HG03039 (cell line): ENCODE measurements at regions not wholly inside any gene's neighbourhood (a gene's known extent, or its start where the extent isn't known, plus 50 kb on each side); places are given as distances from the start of the nearest gene placed in this dataset.

Source experiments
- ATAC-seq: cut with Tn5 transposase; IDR thresholded peaks from one replicate; pipeline ENCODE4 v1.9.1; 2021; ENCODE audit warnings: mild to moderate bottlenecking, moderate library complexity; ENCODE audit not compliant: unreplicated experiment

DNA sequence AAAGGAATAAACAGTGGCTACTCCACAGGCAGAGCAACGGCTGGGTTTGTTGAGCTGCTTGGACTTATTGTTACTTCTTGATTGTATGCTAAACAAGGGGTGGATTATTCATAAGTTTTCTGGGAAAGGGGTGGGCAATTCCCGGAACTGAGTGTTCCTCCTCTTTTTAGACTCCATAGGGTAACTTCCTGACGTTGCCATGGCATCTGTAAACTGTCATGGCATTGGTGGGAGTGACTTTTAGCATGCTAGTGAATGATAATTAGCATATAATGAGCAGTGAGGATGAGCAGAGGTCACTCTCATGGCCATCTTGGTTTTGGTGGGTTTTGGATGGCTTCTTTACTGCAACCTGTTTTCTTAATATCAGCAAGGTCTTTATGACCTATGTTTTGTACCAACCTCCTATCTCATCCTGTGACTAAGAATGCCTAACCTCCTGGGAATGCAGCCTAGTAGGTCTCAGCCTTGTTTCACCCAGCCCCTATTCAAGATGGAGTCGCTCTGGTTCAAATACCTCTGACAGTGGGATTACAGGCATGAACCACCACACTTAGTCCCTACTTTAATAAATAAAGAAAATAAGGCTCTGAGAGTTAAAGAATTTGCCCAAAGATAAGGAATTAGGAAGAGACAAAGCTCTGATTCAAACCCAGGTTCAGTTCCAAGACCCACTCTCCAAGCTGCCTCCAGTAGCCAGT, 65.6 kb upstream of the CLMP start:
- ATAC-seq = no peak

DNA sequence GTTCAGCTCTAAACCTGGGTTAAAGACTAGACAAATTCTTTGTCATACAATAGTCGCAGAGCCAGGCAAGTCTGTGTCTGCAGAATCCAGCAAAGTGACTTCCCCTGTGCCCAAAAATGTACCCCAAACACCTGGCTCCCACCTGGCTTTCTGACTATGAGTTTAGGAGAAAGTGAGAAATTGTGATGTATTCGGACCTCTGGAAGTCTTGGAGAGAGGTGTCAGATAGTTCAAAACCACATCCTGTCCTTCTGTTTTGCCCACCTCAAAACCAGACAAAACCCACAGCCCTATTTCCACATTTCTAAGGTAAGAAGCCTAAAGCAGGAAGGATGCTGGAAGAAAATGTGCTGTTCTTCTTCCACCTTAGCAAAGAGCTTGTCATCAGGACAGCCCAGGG, 63.8 kb upstream of the CLMP start:
- no peak for ATAC-seq

DNA sequence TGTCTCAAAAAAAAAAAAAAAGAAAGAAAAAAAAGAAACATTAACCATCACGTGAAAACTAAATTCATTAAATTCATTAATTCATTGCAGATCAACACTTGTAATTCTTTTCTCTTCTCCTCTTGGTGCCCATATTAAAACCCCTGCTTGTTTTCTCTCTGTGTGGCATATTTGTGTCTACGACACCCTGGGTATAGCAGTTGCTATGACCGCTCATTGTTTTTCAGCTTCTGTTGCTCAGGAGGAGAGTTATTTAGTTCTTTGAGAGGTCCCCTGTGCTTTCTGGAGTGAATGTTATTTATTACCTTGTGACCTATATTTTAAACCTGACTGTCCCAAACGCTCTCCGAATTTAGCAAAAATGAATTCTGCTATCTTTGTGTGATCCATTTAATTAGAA, 62.3 kb upstream of the CLMP start:
- ATAC-seq = no peak

DNA sequence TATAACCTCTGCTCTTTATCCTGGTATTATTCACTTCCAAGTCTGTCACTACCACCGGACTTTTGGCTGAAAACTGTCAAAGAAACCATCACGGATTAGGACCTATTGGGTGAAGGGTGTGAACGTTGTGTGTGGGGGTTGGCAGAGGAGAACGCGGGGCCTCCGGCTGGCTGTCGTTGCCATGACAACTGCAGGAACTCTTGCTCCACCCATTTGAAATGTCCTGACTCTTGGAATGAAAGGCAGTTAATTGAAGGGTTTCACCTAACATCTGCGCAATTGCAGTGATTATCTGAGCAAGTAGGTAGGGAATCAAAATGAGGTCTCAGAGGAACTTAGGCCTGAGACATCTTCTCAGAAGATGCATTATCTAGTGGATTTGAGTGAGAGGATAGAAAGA, 60.9 kb upstream of the CLMP start:
- no peak for ATAC-seq

DNA sequence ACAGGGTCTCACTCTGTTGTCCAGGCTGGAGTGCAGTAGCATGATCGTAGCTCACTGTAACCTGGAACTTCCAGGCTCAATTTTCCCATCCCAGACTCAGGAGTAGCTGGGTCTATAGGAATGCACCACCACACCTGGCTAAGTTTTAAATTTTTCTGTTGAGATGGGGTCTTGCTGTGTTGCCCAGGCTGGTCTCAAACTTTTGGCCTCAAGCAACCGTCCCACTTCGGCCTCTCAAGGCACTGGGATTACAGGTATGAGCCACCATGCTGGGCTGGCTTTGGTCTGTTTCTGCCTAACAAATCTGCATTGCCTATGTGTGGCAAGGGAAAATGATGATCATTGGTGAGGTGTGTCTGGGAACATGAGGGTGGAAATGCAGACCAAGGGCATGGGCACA, 59.3 kb upstream of the CLMP start:
- ATAC-seq = no peak

DNA sequence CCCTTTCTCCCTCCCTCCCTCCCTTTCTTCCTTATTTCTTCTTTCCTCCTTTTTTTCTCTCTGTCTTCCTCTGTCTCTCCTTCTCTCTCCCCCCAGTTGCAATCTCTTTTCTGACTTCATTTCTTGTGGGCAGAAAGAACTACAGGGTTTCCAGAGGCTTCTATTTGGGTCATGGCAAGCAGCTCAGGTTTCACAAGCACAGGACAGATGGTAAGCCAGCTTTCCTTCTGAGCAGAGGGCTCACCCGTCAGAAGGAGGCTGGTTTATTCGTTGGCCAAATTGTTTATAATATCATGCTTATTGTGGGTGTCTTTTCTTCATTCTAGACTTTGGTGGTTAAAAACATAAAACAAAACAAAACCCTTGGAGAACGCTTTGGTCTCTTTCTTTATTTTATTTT, 58.9 kb upstream of the CLMP start:
- no peak for ATAC-seq

DNA sequence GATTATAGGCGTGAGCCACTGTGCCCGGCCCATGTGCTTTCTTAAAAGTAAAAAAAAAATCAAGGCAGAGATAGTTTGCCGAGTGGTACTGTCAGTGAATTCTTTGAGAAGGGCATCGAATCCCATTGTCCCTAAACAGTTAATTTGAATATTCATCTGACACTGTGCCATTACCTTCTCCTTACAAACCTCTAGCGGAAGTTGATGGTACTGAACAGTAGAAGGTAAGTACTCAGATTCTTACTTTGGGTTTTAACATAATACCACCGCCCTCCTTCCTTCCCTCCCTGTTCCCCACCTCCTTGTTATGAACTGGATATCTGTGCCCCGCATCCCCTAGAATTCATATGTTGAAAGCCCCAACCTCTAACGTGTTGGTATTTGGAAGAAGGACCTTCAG, 58.2 kb upstream of the CLMP start:
- ATAC-seq = no peak

DNA sequence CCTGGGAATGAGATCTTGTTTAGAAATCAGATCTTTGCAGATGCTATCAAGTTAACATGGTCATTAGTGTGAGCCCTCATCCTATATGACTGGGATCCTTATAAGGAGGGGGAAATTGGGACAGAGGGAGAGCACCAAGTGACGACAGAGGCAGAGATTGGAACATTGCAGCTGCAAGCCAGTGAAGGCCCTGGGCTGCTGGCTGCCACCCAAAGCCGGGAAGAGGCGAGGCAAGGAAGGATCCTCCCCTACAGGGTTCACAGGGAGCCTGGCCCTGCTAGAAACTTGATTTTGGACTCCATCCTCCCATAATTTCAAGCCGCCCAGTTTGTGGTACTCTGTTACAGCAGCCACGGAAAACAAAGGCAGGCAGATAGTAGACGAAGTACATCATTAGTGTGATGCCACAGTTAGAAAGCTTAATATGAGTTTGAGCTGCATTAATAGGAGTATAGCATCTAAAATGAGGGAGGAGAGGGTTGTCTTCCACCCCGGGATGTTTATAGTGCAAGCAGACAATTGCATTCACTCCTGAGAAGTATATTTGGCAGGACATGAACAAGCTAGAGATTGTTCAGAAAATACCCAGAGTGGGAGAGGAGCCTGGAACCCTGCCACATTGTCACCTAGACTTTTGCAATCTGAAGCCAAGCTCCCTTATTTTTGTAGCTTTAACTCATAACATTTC, 56.8 kb upstream of the CLMP start:
- ATAC-seq = no peak

DNA sequence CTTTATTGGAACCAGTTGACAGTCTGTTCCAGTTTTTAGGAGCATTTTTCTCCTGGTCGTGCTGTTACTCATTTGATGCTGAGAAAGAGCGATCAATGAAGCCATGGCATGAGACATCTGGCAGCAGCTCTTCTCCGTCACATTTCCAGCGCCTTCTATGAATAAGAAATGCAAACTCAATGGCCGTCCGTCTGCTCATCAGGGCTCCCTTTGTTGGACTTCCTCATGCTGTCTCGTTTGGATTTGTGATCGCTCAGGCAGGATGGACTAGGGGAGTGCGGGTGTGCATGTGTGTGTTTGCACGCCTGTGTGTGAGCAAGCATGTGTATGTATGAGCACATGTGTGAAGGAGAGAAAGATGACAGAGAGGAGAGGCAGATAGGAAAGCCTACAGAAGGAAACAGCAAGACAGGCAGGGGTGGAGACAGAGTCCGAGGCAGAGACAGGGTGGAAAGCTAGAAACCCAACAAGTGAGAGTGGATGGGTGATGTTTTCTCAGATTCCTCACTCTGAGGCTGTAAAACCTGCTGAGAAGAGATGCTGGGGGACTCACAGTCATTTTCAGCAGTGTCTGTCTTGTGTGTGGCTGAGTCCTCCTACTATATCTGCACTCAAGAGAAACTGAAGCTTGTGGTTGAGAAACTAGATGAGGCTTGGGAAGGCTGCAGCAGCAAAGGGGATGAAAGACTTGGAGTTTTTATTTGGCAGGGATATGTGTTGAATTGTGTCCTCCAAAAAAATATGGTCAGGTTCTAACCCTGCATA, 56.0 kb upstream of the CLMP start:
- no peak for ATAC-seq

DNA sequence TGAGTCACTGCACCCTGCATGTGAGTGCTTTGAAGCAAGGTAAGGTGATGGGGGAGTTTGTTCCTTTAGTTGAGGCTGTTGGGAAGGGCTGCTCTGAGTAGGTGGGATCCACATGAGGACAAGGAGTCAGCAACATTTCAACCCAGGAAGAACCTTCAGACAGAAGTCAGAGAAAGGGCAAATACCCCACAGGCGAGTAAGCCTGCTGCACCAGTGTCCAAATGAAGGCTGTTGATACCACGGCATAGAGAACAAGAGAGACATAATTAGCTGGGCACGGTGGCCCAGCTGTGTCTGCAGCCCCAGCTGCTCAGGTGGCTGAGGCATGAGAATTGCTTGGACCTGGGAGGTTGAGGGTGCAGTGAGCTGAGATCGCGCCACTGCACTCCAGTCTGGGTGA, 54.3 kb upstream of the CLMP start:
- no peak for ATAC-seq

DNA sequence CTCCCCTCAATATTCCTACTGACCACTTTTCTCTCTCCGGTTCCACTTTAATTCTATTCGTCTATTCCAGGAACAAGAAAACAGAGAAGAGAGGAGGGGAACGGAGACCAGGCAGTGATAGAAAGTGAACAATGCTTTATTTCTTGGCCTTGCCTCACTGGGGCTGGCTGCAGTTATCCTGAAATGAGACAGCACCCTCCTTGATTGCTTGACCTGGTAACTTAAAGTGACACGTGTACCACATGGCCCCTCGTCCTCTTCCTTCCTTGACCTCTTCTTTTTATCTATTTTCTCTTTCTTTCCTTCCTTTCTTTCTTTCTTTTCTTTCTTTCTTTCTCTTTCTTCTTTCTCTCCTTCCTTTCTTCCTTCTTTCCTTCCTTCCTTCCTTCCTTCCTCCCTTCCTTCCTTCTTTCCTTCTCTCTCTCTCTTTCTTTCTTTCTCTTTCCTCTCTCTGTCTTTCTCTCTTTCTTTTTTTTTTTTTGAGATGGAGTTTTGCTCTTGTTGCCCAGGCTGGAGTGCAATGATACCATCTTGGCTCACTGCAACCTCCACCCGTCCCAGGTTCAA, 52.8 kb upstream of the CLMP start:
- ATAC-seq = no peak

DNA sequence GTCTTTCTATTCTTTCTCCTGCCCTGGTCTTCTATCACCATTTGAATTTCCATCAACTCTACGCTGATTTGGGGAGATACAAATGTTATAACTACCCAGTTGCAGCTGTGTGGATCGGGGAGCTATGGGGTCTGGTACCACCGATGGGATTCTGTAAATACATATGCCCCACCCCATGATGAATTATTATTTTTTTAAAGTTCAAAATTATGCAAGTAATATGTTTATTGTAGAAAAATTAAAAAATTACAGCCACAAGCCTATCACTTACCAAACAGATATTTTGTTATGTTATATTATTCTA, 52.4 kb upstream of the CLMP start:
- ATAC-seq = no peak

DNA sequence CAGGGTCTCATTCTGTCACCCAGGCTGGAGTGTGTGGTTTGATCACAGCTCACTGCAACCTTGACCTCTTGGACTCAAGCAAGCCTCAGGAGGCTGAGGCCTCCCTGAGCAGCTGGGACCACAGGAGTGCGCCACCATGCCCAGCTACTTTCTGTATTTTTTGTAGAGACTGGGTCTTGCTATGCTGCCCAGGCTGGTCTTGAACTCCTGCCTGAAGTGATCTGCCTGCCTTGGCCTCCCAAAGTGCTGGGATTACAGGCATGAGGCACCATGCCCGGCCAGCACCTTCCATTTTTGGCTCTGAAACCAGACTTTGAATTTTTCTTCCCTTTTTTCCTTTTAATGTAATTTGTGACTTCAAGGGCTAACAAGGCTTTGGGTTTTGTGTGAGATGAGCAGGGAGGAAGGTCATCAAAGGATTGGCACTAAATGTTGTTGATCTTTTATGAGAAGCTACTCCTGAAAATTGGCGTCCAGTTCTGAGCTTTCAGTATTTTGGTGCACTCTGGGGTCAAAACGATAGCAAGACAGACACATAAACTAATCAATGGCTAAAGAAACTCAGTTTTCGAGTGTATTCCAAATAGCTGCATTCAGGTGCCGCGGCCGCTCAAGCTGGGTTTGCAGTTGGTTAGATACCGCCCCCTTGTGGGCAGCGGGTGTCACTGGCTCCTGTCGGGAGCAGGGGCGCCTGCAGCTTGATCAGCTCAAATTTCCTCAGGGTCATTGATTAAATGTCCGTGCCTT, 51.9 kb upstream of the CLMP start:
- ATAC-seq = no peak

DNA sequence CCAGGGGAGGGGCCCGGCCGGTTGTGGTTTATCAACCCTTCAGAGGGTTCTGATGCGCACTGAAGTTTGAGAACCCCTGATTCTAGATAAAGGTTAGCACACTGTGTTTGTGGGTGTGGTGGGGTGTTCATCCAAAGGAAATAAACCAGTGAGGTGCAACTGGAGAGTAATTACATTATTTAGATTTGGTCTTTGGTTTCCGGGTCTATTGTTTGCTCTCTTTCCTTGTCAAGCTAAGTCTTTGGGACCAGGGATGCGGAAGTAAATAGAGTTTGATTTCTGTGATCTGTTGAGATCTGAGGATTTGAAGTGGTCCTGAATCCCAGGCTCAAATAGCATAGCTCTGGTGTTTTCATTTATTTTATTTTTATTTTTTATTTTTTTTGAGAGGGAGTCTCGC, 50.5 kb upstream of the CLMP start:
- ATAC-seq = no peak
